H1 (cell line): ENCODE measurements at regions not wholly inside any gene's neighbourhood (a gene's known extent, or its start where the extent isn't known, plus 50 kb on each side); places are given as distances from the start of the nearest gene placed in this dataset.

Source experiments
- BACH1 ChIP-seq: IDR thresholded peaks from 2 replicates; pipeline ENCODE4 v1.6.1; 2012; ENCODE audit warnings: low read length, improper control_type of control experiment
- NANOG ChIP-seq: IDR thresholded peaks from 2 replicates; pipeline ENCODE4 v1.6.1; 2011; ENCODE audit warnings: low read length, low read depth, mild to moderate bottlenecking, inconsistent platforms; ENCODE audit not compliant: insufficient read depth, poor library complexity, severe bottlenecking
- RAD21 ChIP-seq, 2 experiments: IDR thresholded peaks in 1 of 2; conservative IDR thresholded peaks in 1 of 2; 2 replicates each; pipeline ENCODE4 v1.6.1; 2011; ENCODE audit warnings: low read depth in 2 of 2, low read length in 2 of 2, improper control_type of control experiment in 1 of 2, inconsistent platforms in 1 of 2, mild to moderate bottlenecking in 1 of 2, moderate library complexity in 1 of 2

- TF ChIP-seq RAD21 (IDR thresholded peaks at IDR 0.05 in 1 of 2, conservative IDR thresholded peaks at IDR 0.05 in 1 of 2; ENCODE audit: low read depth in 2 of 2, low read length in 2 of 2) (no peak), BACH1 (no peak), NANOG (no peak)
- TF ChIP-seq, all 59 proteins: peak for 0
These were observed 181.5 kb downstream of the CWF19L2 start (continued) for GRCh38 chr11:107276077-107276476.
